ENCODE measurements at regions not wholly inside any gene's neighbourhood (a gene's known extent, or its start where the extent isn't known, plus 50 kb on each side); places are given as distances from the start of the nearest gene placed in this dataset.

- intact Hi-C loops (cut with micrococcal nuclease), result no loop called here
- H3K27ac Mint-ChIP-seq, result no peak overlapping the region
Observed at GRCh38 chr2:155145758-155146229, 447.3 kb downstream of the KCNJ3 start.

GRCh38 chr2:155141418-155141817 is 442.9 kb downstream of the KCNJ3 start:
- Mint-ChIP-seq H3K36me3 (ENCODE audit: low read depth) (no peaks in the 10 kb centered on the region), H3K27ac (no peak overlapping the region), H3K4me1 (ENCODE audit: low read depth) (no peaks in the 10 kb centered on the region), H3K27me3 (ENCODE audit: low read depth) (no peaks in the 10 kb centered on the region), H3K4me3 (no peak overlapping the region), H3K9me3 (no peaks in the 10 kb centered on the region)
- CTCF ChIA-PET, result no interaction called here
- DNase-seq, result no peak
- intact Hi-C loops (cut with micrococcal nuclease), result no loop called here

More at GRCh38 chr2:155145758-155146229, 447.3 kb downstream of the KCNJ3 start:
- CTCF ChIA-PET, result no interaction called here
- Mint-ChIP-seq H3K9me3 (no peaks in the 10 kb centered on the region), H3K27me3 (ENCODE audit: low read depth) (no peaks in the 10 kb centered on the region), H3K36me3 (ENCODE audit: low read depth) (no peaks in the 10 kb centered on the region), H3K4me1 (ENCODE audit: low read depth) (no peaks in the 10 kb centered on the region), H3K4me3 (no peak overlapping the region)
- DNase-seq, result no peak

GRCh38 chr2:155125585-155126230 is 427.2 kb downstream of the KCNJ3 start:
- Mint-ChIP-seq H3K4me1 (ENCODE audit: low read depth) (no peaks in the 10 kb centered on the region), H3K4me3 (no peak overlapping the region), H3K27me3 (ENCODE audit: low read depth) (no peaks in the 10 kb centered on the region), H3K27ac (no peak overlapping the region), H3K9me3 (no peaks in the 10 kb centered on the region), H3K36me3 (ENCODE audit: low read depth) (no peaks in the 10 kb centered on the region)
- DNase-seq, result no peak
- CTCF ChIA-PET, result no interaction called here
- intact Hi-C loops (cut with micrococcal nuclease), result no loop called here

- Mint-ChIP-seq H3K4me3 (no peak overlapping the region), H3K36me3 (ENCODE audit: low read depth) (no peaks in the 10 kb centered on the region), H3K9me3 (peaks cover 8% of the 10 kb centered on the region), H3K4me1 (ENCODE audit: low read depth) (no peaks in the 10 kb centered on the region), H3K27ac (no peak overlapping the region), H3K27me3 (ENCODE audit: low read depth) (no peaks in the 10 kb centered on the region)
- DNase-seq, result no peak
- CTCF ChIA-PET, result no interaction called here
- intact Hi-C loops (cut with micrococcal nuclease), result no loop called here
Observed at GRCh38 chr2:155115846-155116245, 417.4 kb downstream of the KCNJ3 start.

GRCh38 chr2:155111070-155111469 is 412.6 kb downstream of the KCNJ3 start:
- Mint-ChIP-seq H3K4me1 (ENCODE audit: low read depth) (no peaks in the 10 kb centered on the region), H3K27ac (no peak overlapping the region), H3K27me3 (ENCODE audit: low read depth) (no peaks in the 10 kb centered on the region), H3K9me3 (peaks cover 5% of the 10 kb centered on the region), H3K4me3 (no peak overlapping the region), H3K36me3 (ENCODE audit: low read depth) (no peaks in the 10 kb centered on the region)
- intact Hi-C loops (cut with micrococcal nuclease), result no loop called here
- CTCF ChIA-PET, result no interaction called here
- no peak for DNase-seq

GRCh38 chr2:155109527-155109926 is 411.0 kb downstream of the KCNJ3 start:
- H3K4me3 Mint-ChIP-seq, result no peak overlapping the region
- no peaks in the 10 kb centered on the region for H3K27me3 Mint-ChIP-seq (ENCODE audit: low read depth)
- CTCF ChIA-PET, result interaction anchor here (0.6 kb wide), 1 partner anchor 15 kb away, joined by 6 read pairs; no protein-coding TSS in a partner anchor
- H3K4me1 Mint-ChIP-seq (ENCODE audit: low read depth), result no peaks in the 10 kb centered on the region
- no peak overlapping the region for H3K27ac Mint-ChIP-seq
- H3K36me3 Mint-ChIP-seq (ENCODE audit: low read depth), result no peaks in the 10 kb centered on the region
- intact Hi-C loops (cut with micrococcal nuclease), result no loop called here
- DNase-seq, result no peak
- H3K9me3 Mint-ChIP-seq, result no peaks in the 10 kb centered on the region

- Mint-ChIP-seq H3K4me3 (no peak overlapping the region), H3K36me3 (ENCODE audit: low read depth) (no peaks in the 10 kb centered on the region), H3K27me3 (ENCODE audit: low read depth) (no peaks in the 10 kb centered on the region), H3K4me1 (ENCODE audit: low read depth) (no peaks in the 10 kb centered on the region), H3K27ac (no peak overlapping the region), H3K9me3 (peaks cover 3% of the 10 kb centered on the region)
- no peak for DNase-seq
- CTCF ChIA-PET, result interaction anchor here (0.7 kb wide), 1 partner anchor 77 kb away, joined by 3 read pairs; no protein-coding TSS in a partner anchor
- intact Hi-C loops (cut with micrococcal nuclease), result no loop called here
Observed at GRCh38 chr2:155100261-155100660, 401.8 kb downstream of the KCNJ3 start.

GRCh38 chr2:155099784-155100183 is 401.3 kb downstream of the KCNJ3 start:
- no peaks in the 10 kb centered on the region for H3K4me1 Mint-ChIP-seq (ENCODE audit: low read depth)
- H3K9me3 Mint-ChIP-seq, result peaks cover 3% of the 10 kb centered on the region
- H3K4me3 Mint-ChIP-seq, result no peak overlapping the region
- H3K27me3 Mint-ChIP-seq (ENCODE audit: low read depth), result no peaks in the 10 kb centered on the region
- DNase-seq, result no peak
- no peaks in the 10 kb centered on the region for H3K36me3 Mint-ChIP-seq (ENCODE audit: low read depth)
- CTCF ChIA-PET, result no interaction called here
- no peak overlapping the region for H3K27ac Mint-ChIP-seq
- intact Hi-C loops (cut with micrococcal nuclease), result no loop called here

GRCh38 chr2:155095613-155096012 is 397.1 kb downstream of the KCNJ3 start:
- Mint-ChIP-seq H3K9me3 (no peaks in the 10 kb centered on the region), H3K27ac (no peak overlapping the region), H3K4me3 (no peak overlapping the region), H3K36me3 (ENCODE audit: low read depth) (no peaks in the 10 kb centered on the region), H3K4me1 (ENCODE audit: low read depth) (no peaks in the 10 kb centered on the region), H3K27me3 (ENCODE audit: low read depth) (no peaks in the 10 kb centered on the region)
- no peak for DNase-seq
- intact Hi-C loops (cut with micrococcal nuclease), result no loop called here
- CTCF ChIA-PET, result no interaction called here

- Mint-ChIP-seq H3K27ac (no peak overlapping the region), H3K4me1 (ENCODE audit: low read depth) (no peaks in the 10 kb centered on the region), H3K36me3 (ENCODE audit: low read depth) (no peaks in the 10 kb centered on the region), H3K4me3 (no peak overlapping the region), H3K9me3 (no peaks in the 10 kb centered on the region), H3K27me3 (ENCODE audit: low read depth) (no peaks in the 10 kb centered on the region)
- intact Hi-C loops (cut with micrococcal nuclease), result no loop called here
- DNase-seq, result no peak
- CTCF ChIA-PET, result no interaction called here
Observed at GRCh38 chr2:155080373-155080772, 381.9 kb downstream of the KCNJ3 start.

GRCh38 chr2:155070489-155070888 is 372.0 kb downstream of the KCNJ3 start:
- CTCF ChIA-PET, result no interaction called here
- Mint-ChIP-seq H3K27me3 (ENCODE audit: low read depth) (no peaks in the 10 kb centered on the region), H3K9me3 (peaks cover 2% of the 10 kb centered on the region)

GRCh38 chr2:155062922-155063258 is 364.4 kb downstream of the KCNJ3 start:
- Mint-ChIP-seq H3K4me3 (no peak overlapping the region), H3K4me1 (ENCODE audit: low read depth) (no peaks in the 10 kb centered on the region), H3K27me3 (ENCODE audit: low read depth) (no peaks in the 10 kb centered on the region), H3K9me3 (peaks cover 5% of the 10 kb centered on the region), H3K36me3 (ENCODE audit: low read depth) (no peaks in the 10 kb centered on the region), H3K27ac (no peak overlapping the region)
- intact Hi-C loops (cut with micrococcal nuclease), result no loop called here
- DNase-seq, result no peak
- CTCF ChIA-PET, result no interaction called here

More at GRCh38 chr2:155070489-155070888, 372.0 kb downstream of the KCNJ3 start:
- intact Hi-C loops (cut with micrococcal nuclease), result no loop called here
- Mint-ChIP-seq H3K4me3 (no peak overlapping the region), H3K27ac (no peak overlapping the region), H3K36me3 (ENCODE audit: low read depth) (no peaks in the 10 kb centered on the region), H3K4me1 (ENCODE audit: low read depth) (no peaks in the 10 kb centered on the region)
- DNase-seq, result no peak

- DNase-seq, result no peak
- intact Hi-C loops (cut with micrococcal nuclease), result no loop called here
- Mint-ChIP-seq H3K9me3 (peaks cover 5% of the 10 kb centered on the region), H3K4me3 (no peak overlapping the region), H3K36me3 (ENCODE audit: low read depth) (no peaks in the 10 kb centered on the region), H3K27me3 (ENCODE audit: low read depth) (no peaks in the 10 kb centered on the region), H3K27ac (no peak overlapping the region), H3K4me1 (ENCODE audit: low read depth) (no peaks in the 10 kb centered on the region)
- CTCF ChIA-PET, result interaction anchor here (0.6 kb wide), 1 partner anchor 711 kb away, joined by 3 read pairs; no protein-coding TSS in a partner anchor
Observed at GRCh38 chr2:155062250-155062921, 363.9 kb downstream of the KCNJ3 start.
